ENCODE measurements at regions not wholly inside any gene's neighbourhood (a gene's known extent, or its start where the extent isn't known, plus 50 kb on each side); places are given as distances from the start of the nearest gene placed in this dataset.

DNA sequence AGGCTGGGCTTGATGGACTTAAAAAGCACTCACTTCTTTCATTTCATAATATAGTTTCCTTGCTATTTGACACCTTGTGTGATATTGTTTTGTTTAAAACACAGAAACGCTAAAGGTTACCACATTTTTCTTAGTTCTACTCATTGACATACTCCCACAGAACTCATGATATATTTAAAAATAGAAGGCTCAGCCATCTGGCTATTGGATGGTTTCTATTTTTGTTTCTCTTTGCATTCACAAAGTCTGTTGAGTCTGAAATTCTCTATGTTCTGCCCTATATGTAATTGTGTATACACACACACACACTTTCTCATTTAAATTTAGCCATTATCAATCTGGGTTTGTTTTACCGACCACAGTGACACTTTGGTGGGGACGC lies 128.2 kb downstream of the SOX2 start:
- TF ChIP-seq EZH2phosphoT487 (IDR thresholded peaks at IDR 0.05; ENCODE audit: insufficient read depth, low read depth) (no peak), EZH2 (IDR thresholded peaks at IDR 0.05; ENCODE audit: insufficient read depth, poor library complexity, severe bottlenecking) (no peak)

All from GM23248 (cell line).